GM19193 (cell line): ENCODE measurements at regions not wholly inside any gene's neighbourhood (a gene's known extent, or its start where the extent isn't known, plus 50 kb on each side); places are given as distances from the start of the nearest gene placed in this dataset.

ENCODE experiments used
- POLR2A ChIP-seq: IDR thresholded peaks from 4 replicates; pipeline ENCODE4 v1.6.1; 2011; ENCODE audit not compliant: insufficient read depth, insufficient read length; ENCODE audit errors: extremely low read depth

- TF ChIP-seq POLR2A = no peak
Measured at GRCh38 chr2:234368861-234369261, 128.0 kb downstream of the ARL4C start.

DNA sequence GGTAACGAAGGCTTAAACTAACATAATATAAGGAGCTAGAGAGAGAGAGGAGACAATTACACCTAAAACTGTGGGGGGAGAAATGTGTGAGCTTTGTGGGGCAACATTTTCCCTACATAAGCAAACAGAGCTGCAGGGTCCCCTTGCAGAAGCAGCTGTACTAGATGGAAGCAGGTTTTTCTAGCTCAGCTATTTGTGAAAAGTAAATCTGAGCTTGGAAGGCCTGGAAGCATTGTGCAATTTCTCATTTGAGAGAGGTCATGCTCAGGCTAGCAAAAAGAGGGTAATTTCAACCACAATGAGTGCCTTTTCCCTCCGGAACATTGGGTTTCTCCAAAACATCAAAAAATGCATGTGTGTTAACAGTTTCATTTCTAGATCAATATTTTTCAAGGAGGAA lies 130.0 kb downstream of the ARL4C start:
- no peak for TF ChIP-seq POLR2A

DNA sequence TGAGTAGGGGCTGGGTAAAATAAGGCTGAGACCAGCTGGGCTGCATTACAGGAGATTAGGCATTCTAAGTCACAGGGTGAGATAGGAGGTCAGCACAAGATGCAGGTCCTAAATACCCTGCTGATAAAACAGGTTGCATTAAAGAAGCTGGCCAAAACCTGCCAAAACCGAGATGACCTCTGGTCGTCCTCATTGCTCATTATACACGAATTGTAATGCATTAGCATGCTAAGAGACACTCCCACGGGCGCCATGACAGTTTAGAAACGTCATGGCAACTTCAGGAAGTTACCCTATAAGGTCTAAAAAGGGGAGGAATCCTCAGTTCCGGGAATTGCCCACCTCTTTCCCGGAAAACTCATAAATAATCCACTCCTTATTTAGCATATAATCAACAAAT lies 132.2 kb downstream of the ARL4C start:
- TF ChIP-seq POLR2A = no peak

DNA sequence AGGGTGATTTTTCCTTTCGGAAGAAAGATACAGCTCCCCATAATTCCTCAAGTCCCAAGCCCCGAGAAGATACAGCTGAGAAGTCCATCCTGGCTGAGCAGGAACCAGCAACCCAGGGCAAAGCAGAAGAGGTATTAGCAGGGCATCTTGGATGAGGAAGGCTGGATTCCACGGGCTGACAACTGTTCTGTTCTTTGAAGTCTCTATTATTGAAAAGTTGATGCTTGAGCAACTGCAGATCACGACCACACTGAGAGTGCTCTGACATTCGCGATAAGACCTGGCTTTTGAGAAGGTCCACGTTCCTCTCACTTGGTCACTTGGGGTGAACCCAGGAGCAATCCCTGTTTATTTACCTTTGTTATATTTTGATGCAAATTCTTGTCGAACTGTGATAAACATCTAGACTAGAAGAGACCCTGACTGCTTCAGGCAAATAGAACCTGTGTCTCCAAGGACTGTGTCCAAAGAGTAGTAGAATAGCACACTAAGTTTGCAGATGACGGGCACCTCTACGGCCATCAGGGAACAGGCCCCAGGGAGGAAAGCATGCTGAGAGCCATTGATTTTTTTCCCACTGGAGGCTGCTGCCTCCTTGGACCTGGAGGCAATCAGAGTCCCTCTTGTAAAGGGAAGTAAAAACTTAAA lies 133.1 kb downstream of the ARL4C start:
- no peak for TF ChIP-seq POLR2A

- TF ChIP-seq POLR2A = no peak
Measured at GRCh38 chr2:234363011-234363487, 133.8 kb downstream of the ARL4C start.

GRCh38 chr2:234357666-234358065 lies 139.2 kb downstream of the ARL4C start:
- TF ChIP-seq POLR2A = no peak

- TF ChIP-seq POLR2A = no peak
Measured at GRCh38 chr2:234355808-234356365, 141.0 kb downstream of the ARL4C start.

GRCh38 chr2:234355021-234355720 lies 141.7 kb downstream of the ARL4C start:
- no peak for TF ChIP-seq POLR2A

DNA sequence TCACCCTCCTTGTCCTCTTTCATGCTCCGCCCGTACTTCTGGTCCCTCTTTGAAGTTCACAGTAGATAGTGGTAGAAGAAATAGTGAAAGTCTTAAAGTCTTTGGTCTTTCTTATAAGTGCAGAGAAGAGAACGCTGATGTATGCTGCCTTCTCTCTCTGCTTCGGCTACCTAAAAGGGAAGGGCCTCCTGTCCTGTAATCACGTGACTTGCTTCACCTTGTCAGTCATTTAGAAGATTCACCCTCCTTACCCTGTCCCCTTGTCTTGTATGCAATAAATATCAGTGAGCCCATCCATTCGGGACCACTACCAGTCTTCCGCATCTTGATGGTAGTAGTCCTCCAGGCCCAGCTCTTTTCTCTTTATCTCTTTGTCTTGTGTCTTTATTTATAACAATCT lies 144.6 kb downstream of the ARL4C start:
- TF ChIP-seq POLR2A = no peak

GRCh38 chr2:234348081-234348480 lies 148.8 kb downstream of the ARL4C start:
- TF ChIP-seq POLR2A = no peak

DNA sequence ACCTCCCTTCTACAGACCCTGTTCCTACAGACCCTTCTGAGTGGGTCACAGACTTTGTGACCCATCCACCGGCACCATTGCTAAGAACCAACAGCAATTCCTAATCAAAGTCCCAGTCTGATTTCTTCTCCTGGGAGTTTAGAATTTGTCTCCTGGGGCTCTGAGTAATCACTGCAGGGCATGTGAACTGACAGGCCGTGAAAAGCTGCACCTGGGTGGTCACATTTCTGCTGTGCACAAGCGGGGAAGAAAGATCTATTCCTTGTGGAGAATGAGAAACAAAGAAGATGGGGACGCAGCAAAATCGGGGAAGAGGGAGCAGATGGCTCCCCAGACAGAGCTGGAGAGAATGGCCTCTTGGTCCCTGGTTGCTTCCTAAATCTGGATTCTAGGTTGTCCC lies 151.0 kb downstream of the ARL4C start:
- no peak for TF ChIP-seq POLR2A

DNA sequence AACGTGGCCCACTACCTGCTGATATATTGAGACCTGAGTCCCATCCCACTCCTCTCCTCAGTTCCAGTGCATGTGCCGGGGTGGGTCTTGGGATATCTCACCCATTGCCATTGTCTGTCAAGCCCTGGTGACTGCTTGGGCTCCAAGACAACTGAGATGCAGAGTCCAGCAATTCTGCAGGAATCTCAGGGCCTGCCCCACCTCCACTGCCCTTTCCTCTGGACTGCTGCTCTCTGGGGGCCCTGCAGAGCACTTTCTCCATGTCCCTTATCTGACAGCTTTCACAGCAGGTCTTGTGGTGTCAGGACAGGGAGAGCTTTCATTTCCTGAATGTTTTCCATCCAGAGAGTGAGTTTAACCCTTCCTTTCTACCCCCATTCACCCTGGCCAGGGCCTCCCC lies 152.9 kb downstream of the ARL4C start:
- no peak for TF ChIP-seq POLR2A

GRCh38 chr2:234343372-234343771 lies 153.5 kb downstream of the ARL4C start:
- TF ChIP-seq POLR2A = no peak

DNA sequence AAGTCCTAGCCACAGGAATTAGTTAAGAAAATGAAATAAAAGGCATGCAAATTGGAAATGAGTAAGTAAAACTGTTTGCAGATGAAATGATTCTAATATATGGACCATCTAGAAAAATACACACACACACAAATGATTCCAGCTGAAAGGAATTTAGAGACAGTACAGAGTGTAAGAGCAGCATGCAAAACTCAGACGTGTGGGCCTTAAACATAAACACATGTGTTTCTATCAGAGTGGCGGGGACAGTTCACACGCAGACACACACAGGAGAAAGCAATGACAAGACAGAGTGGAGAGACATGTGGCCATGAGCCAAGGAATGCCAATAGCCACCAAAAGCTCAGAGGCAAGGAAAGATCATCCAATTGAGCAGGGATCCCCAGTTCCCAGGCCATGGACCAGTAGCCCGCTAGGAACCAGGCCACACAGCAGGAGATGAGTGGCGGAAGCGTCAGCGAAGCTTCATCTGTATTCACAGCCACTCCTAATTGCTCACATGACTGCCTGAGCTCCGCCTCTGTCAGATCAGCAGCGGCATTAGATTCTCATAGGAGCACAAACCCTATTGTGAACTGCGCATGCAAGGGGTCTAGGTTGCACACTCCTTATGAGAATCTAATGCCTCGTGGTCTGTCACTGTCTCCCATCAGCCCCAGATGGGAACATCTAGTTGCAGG lies 155.4 kb downstream of the ARL4C start:
- TF ChIP-seq POLR2A = no peak

GRCh38 chr2:234339501-234339900 lies 157.4 kb downstream of the ARL4C start:
- TF ChIP-seq POLR2A = no peak
